SK-N-SH (cell line): ENCODE measurements at regions not wholly inside any gene's neighbourhood (a gene's known extent, or its start where the extent isn't known, plus 50 kb on each side); places are given as distances from the start of the nearest gene placed in this dataset.

Source experiments
- CTCF ChIA-PET: fragments of 300-600, 350-600 bp; formaldehyde crosslinking; extraction: SDS; loops from one replicate; lab custom pipeline; 2021; lab: Yijun Ruan, JAX
- POLR2A ChIA-PET: fragments of 350-600 bp; sonication (Branson Sonifier 250); formaldehyde crosslinking; extraction: SDS; loops from one replicate; lab custom pipeline; 2020; ENCODE audit warnings: antibody characterized with exemption, inconsistent platforms; lab: Yijun Ruan, JAX
- DNase-seq: peaks from one replicate; pipeline ENCODE4 v3.0.0; 2012
- H2AFZ ChIP-seq: fragments of 200-600 bp; sonication (generic); 2 replicates; pipeline ENCODE4 v1.8.1; 2016; ENCODE audit warnings: antibody characterized with exemption, mild to moderate bottlenecking, low read depth
- H3F3A ChIP-seq: fragments of 200-600 bp; sonication (generic); replicated peaks from 2 replicates; pipeline ENCODE3; 2016; ENCODE audit warnings: antibody characterized with exemption, mild to moderate bottlenecking; ENCODE audit not compliant: insufficient read depth
- H3K27ac ChIP-seq, 2 experiments: fragments of 200-500 bp in 1 of 2; fragments of 200-600 bp in 1 of 2; sonication (Bioruptor generic) in 1 of 2; sonication (generic), shearing (Covaris generic) in 1 of 2; 2 replicates each; pipeline versions ENCODE4 v1.5.1 to v1.6.1; 2014 to 2016; ENCODE audit warnings: low read depth in 2 of 2, inconsistent platforms in 1 of 2, low read length in 1 of 2, mild to moderate bottlenecking in 1 of 2, mixed read lengths in 1 of 2
- H3K27me3 ChIP-seq: fragments of 200-600 bp; sonication (generic), shearing (Covaris generic); 2 replicates; pipeline ENCODE4 v1.6.1; 2016; ENCODE audit warnings: mixed run types; ENCODE audit not compliant: insufficient read depth
- H3K36me3 ChIP-seq, 2 experiments: fragments of 200-500 bp in 1 of 2; fragments of 200-600 bp in 1 of 2; sonication (Bioruptor generic) in 1 of 2; sonication (generic) in 1 of 2; replicated peaks in 1 of 2; 2 replicates each; pipeline versions ENCODE3 to v1.5.1; 2014 to 2016; ENCODE audit warnings: low read length in 1 of 2, mild to moderate bottlenecking in 1 of 2; ENCODE audit not compliant: insufficient read depth in 2 of 2, control insufficient read depth in 1 of 2
- H3K4me1 ChIP-seq, 2 experiments: fragments of 200-500 bp in 1 of 2; fragments of 200-600 bp in 1 of 2; sonication (Bioruptor generic) in 1 of 2; sonication (generic), shearing (Covaris generic) in 1 of 2; 2 replicates each; pipeline versions ENCODE4 v1.5.1 to v1.6.1; 2014 to 2016; ENCODE audit warnings: low read depth in 1 of 2, low read length in 1 of 2, mixed run types in 1 of 2; ENCODE audit not compliant: insufficient read depth in 2 of 2, control insufficient read depth in 1 of 2
- H3K4me2 ChIP-seq: fragments of 200-600 bp; sonication (generic), shearing (Covaris generic); 2 replicates; pipeline ENCODE4 v1.6.1; 2017; ENCODE audit warnings: mixed run types
- H3K4me3 ChIP-seq, 2 experiments: fragments of 200-500 bp in 1 of 2; fragments of 200-600 bp in 1 of 2; sonication (Bioruptor generic) in 1 of 2; sonication (generic), shearing (Covaris generic) in 1 of 2; 2 replicates each; pipeline versions ENCODE4 v1.5.1 to v1.8.1; 2014 to 2016; ENCODE audit warnings: low read depth in 2 of 2, inconsistent platforms in 1 of 2, low read length in 1 of 2, mild to moderate bottlenecking in 1 of 2, mixed read lengths in 1 of 2, moderate library complexity in 1 of 2
- H3K79me2 ChIP-seq: fragments of 200-600 bp; sonication (generic); 2 replicates; pipeline ENCODE4 v1.8.1; 2017; ENCODE audit warnings: mild to moderate bottlenecking; ENCODE audit not compliant: insufficient read depth
- H3K9ac ChIP-seq: fragments of 200-600 bp; sonication (generic); 2 replicates; pipeline ENCODE4 v1.6.1; 2017; ENCODE audit warnings: mixed run types
- H3K9me2 ChIP-seq: fragments of 200-600 bp; sonication (generic); 2 replicates; pipeline ENCODE4 v1.6.1; 2017; ENCODE audit warnings: mixed run types
- H3K9me3 ChIP-seq: fragments of 200-600 bp; sonication (generic); 2 replicates; pipeline ENCODE4 v1.6.1; 2017; ENCODE audit warnings: mixed run types, mild to moderate bottlenecking, moderate library complexity
- H4K20me1 ChIP-seq: fragments of 200-600 bp; sonication (generic); 2 replicates; pipeline ENCODE4 v1.6.1; 2017; ENCODE audit warnings: mild to moderate bottlenecking, mixed run types; ENCODE audit not compliant: insufficient read depth
- CHD2 ChIP-seq: fragments of 150-350 bp; IDR thresholded peaks from 2 replicates; pipeline ENCODE4 v1.6.1; 2018; ENCODE audit warnings: low read length; ENCODE audit not compliant: partially characterized antibody
- ELF1 ChIP-seq: IDR thresholded peaks from 2 replicates; pipeline ENCODE4 v1.4.0; 2012
- EP300 ChIP-seq, 2 experiments: IDR thresholded peaks; 2 replicates each; pipeline versions ENCODE4 v1.4.0 to v1.6.1; 2012; ENCODE audit warnings: borderline replicate concordance in 1 of 2, low read depth in 1 of 2, low read length in 1 of 2
- FOSL2 ChIP-seq: IDR thresholded peaks from 2 replicates; pipeline ENCODE4 v1.4.0; 2012; ENCODE audit warnings: low read depth, mild to moderate bottlenecking, moderate library complexity, borderline replicate concordance
- FOXJ3 ChIP-seq: sonication (generic); formaldehyde crosslinking; IDR thresholded peaks from 2 replicates; pipeline ENCODE4 v1.5.1; 2020; ENCODE audit warnings: mild to moderate bottlenecking, missing genetic modification reagents
- GABPA ChIP-seq: IDR thresholded peaks from 2 replicates; pipeline ENCODE4 v1.4.0; 2012; ENCODE audit warnings: low read depth, mild to moderate bottlenecking
- GATA2 ChIP-seq: sonication (generic); formaldehyde crosslinking; IDR thresholded peaks from 2 replicates; pipeline ENCODE4 v1.5.0; 2020; ENCODE audit warnings: mild to moderate bottlenecking, missing genetic modification reagents
- MEF2A ChIP-seq: IDR thresholded peaks from 2 replicates; pipeline ENCODE4 v1.4.0; 2012; ENCODE audit warnings: low read depth, borderline replicate concordance
- MXI1 ChIP-seq: IDR thresholded peaks from 2 replicates; pipeline ENCODE4 v1.6.1; 2012; ENCODE audit warnings: mild to moderate bottlenecking, low read depth, low read length, improper control_type of control experiment
- NFIC ChIP-seq: IDR thresholded peaks from 2 replicates; pipeline ENCODE4 v1.4.0; 2012; ENCODE audit warnings: borderline replicate concordance
- NRF1 ChIP-seq: IDR thresholded peaks from 2 replicates; pipeline ENCODE4 v1.6.1; 2012; ENCODE audit warnings: low read depth, mild to moderate bottlenecking, low read length
- POLR2AphosphoS5 ChIP-seq: IDR thresholded peaks from 2 replicates; pipeline ENCODE4 v1.6.1; 2012; ENCODE audit warnings: low read depth, low read length
- YY1 ChIP-seq: IDR thresholded peaks from 2 replicates; pipeline ENCODE4 v1.4.0; 2012; ENCODE audit warnings: low read depth, mild to moderate bottlenecking
- WGBS: methylation state at CpG from one replicate; pipeline ENCODE4 v1.1.6; 2017; ENCODE audit warnings: low lambda C conversion rate; 5-methylcytosine and 5-hydroxymethylcytosine counted together
- TF ChIP-seq, protein P1 (sequence below): fragments of 150-350 bp; IDR thresholded peaks from 2 replicates; pipeline ENCODE4 v1.6.1; 2016; ENCODE audit warnings: mild to moderate bottlenecking, low read depth, low read length
- TF ChIP-seq, protein P2 (sequence below): IDR thresholded peaks from 2 replicates; pipeline ENCODE4; 2012
- TF ChIP-seq, protein P3 (sequence below): IDR thresholded peaks from 2 replicates; pipeline ENCODE4 v1.4.0; 2012; ENCODE audit warnings: low read depth, borderline replicate concordance

DNA sequence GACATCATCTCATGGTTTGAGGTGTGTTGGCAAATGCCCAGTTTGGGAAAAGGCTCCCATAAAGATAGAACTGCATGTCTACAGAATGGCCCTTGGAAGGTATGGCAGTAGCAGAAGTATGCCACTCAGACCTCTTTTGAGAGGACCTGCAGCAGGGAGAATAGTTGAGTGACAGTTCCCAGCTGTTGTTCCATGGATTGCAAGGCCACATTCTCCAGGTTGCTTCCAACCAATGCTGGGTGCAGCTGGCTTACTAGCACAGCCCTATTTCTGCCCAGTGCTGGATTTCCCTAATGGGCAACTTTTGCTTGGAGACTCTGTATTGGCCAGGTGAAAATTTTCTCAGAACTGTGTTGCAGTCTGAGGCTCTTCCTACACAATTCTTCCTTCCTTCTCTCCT lies 266.2 kb downstream of the UTP18 start:
- DNase-seq: no peak
- Histone ChIP-seq H3K4me1 (peaks cover 0 to 3% of the 10 kb centered on the region in 2 experiments; a peak in 2 of 4 replicates), H3K4me3 (no peak overlapping the region), H3K4me2 (no peak overlapping the region)
- TF ChIP-seq ELF1: no peak
- no peak for TF ChIP-seq MEF2A
- no peak for TF ChIP-seq FOSL2
- no peak for TF ChIP-seq YY1
- TF ChIP-seq MXI1: no peak
- TF ChIP-seq GATA2 (CRISPR knock-in tag): no peak
- TF ChIP-seq, protein P1, sequence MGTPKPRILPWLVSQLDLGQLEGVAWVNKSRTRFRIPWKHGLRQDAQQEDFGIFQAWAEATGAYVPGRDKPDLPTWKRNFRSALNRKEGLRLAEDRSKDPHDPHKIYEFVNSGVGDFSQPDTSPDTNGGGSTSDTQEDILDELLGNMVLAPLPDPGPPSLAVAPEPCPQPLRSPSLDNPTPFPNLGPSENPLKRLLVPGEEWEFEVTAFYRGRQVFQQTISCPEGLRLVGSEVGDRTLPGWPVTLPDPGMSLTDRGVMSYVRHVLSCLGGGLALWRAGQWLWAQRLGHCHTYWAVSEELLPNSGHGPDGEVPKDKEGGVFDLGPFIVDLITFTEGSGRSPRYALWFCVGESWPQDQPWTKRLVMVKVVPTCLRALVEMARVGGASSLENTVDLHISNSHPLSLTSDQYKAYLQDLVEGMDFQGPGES: no peak
- TF ChIP-seq CHD2: no peak
- no peak for TF ChIP-seq POLR2AphosphoS5
- TF ChIP-seq NFIC: no peak
- TF ChIP-seq FOXJ3: no peak
- TF ChIP-seq, all 33 proteins: peak for 0
- no peaks in the 10 kb centered on the region for H3K79me2 ChIP-seq
- H3K36me3 ChIP-seq: no peaks in the 10 kb centered on the region
- H3F3A ChIP-seq: no peaks in the 10 kb centered on the region
- H2AFZ ChIP-seq: no peak overlapping the region
- no peak overlapping the region for H3K27ac ChIP-seq
- H3K9me2 ChIP-seq: no peaks in the 10 kb centered on the region
- no peak overlapping the region for H3K9ac ChIP-seq
- ChIA-PET POLR2A (no interaction called here), CTCF (interaction anchor here (1.1 to 1.4 kb wide), 2 partner anchors 8 to 228 kb away, joined by 4 read pairs; no protein-coding TSS in a partner anchor)
- H3K27me3 ChIP-seq: no peaks in the 10 kb centered on the region
- H4K20me1 ChIP-seq: no peaks in the 10 kb centered on the region
- H3K9me3 ChIP-seq: 0 out of 2 replicates have a peak, but pooled peaks cover 7% of the 10 kb centered on the region

DNA sequence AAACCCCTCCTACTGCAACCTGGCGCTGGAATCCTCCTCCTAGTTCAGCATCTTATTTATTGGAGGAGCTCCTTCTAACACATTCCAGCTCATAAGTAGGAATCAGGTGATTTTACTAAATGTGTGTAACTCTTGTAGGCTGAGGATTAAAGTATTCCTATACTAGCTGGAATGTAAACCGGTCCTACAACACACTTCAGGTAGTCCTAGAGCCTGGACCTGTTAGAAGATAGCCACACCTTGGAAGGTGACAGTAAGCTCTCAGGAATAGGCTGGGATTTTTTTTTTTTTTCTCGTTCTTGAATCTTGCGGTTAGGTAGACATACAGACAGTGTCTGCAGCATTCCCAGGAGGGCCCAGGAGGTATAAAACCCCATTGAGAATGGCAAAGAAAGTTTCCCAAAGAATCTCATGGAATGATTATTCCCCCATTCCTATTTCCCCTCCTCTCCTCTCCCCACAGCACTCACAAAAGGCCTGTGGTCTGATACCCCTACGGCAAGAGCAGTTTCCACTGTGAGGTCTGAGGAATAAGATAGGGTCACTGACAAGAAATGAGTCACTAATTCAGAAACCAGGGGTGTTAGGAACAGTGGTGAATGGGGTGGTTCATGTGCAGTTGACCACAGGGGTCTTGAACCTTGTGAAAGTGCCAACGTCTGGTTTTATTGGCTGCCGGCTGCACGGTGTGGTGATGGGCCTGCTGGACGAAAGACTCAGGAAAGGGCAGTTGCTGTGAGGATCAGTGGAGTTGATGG lies 267.1 kb downstream of the UTP18 start:
- Histone ChIP-seq H3K27me3 (no peaks in the 10 kb centered on the region), H3K27ac (no peak overlapping the region), H3K79me2 (no peaks in the 10 kb centered on the region), H2AFZ (no peak overlapping the region), H3K4me2 (no peak overlapping the region), H3K4me1 (peaks cover 0 to 3% of the 10 kb centered on the region in 2 experiments; a peak in 2 of 4 replicates), H3K9me3 (0 out of 2 replicates have a peak, but pooled peaks cover 7% of the 10 kb centered on the region), H4K20me1 (no peaks in the 10 kb centered on the region), H3K36me3 (no peaks in the 10 kb centered on the region), H3F3A (no peaks in the 10 kb centered on the region), H3K9ac (no peak overlapping the region), H3K9me2 (no peaks in the 10 kb centered on the region), H3K4me3 (no peak overlapping the region)
- POLR2A ChIA-PET: no interaction called here
- 42% methylated on average over 9 of the region's 9 CpGs for WGBS
- no peak for DNase-seq
- TF ChIP-seq GATA2 (CRISPR knock-in tag) (no peak), EP300 (IDR thresholded peaks at IDR 0.05; ENCODE audit: borderline replicate concordance in 1 of 2, low read depth in 1 of 2, low read length in 1 of 2) (no peak), GABPA (no peak), NRF1 (no peak), FOXJ3 (no peak)
- TF ChIP-seq, protein P2, sequence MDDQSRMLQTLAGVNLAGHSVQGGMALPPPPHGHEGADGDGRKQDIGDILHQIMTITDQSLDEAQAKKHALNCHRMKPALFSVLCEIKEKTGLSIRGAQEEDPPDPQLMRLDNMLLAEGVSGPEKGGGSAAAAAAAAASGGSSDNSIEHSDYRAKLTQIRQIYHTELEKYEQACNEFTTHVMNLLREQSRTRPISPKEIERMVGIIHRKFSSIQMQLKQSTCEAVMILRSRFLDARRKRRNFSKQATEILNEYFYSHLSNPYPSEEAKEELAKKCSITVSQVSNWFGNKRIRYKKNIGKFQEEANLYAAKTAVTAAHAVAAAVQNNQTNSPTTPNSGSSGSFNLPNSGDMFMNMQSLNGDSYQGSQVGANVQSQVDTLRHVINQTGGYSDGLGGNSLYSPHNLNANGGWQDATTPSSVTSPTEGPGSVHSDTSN: no peak
- TF ChIP-seq, protein P3, sequence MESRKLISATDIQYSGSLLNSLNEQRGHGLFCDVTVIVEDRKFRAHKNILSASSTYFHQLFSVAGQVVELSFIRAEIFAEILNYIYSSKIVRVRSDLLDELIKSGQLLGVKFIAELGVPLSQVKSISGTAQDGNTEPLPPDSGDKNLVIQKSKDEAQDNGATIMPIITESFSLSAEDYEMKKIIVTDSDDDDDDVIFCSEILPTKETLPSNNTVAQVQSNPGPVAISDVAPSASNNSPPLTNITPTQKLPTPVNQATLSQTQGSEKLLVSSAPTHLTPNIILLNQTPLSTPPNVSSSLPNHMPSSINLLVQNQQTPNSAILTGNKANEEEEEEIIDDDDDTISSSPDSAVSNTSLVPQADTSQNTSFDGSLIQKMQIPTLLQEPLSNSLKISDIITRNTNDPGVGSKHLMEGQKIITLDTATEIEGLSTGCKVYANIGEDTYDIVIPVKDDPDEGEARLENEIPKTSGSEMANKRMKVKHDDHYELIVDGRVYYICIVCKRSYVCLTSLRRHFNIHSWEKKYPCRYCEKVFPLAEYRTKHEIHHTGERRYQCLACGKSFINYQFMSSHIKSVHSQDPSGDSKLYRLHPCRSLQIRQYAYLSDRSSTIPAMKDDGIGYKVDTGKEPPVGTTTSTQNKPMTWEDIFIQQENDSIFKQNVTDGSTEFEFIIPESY: no peak
- CTCF ChIA-PET: interaction anchor here (0.9 to 1.1 kb wide), 3 partner anchors 155 to 229 kb away, joined by 3 to 4 read pairs (median 3); no protein-coding TSS in a partner anchor
